DND-41 (cell line): ENCODE measurements at regions not wholly inside any gene's neighbourhood (a gene's known extent, or its start where the extent isn't known, plus 50 kb on each side); places are given as distances from the start of the nearest gene placed in this dataset.

Experiments used
- CTCF ChIP-seq: IDR thresholded peaks from 2 replicates; pipeline ENCODE4 v1.5.1; 2012; ENCODE audit warnings: borderline replicate concordance, low read length, moderate library complexity, mild to moderate bottlenecking; ENCODE audit not compliant: poor library complexity, severe bottlenecking; ENCODE audit errors: extremely low read depth
- EZH2 ChIP-seq: IDR thresholded peaks from 3 replicates; pipeline ENCODE4 v1.6.1; 2012; ENCODE audit warnings: borderline replicate concordance, low read depth, mild to moderate bottlenecking, moderate library complexity, low read length, inconsistent platforms; ENCODE audit not compliant: severe bottlenecking

- TF ChIP-seq CTCF (no peak), EZH2 (no peak)
Measured at GRCh38 chr2:16081316-16082200, 141.2 kb downstream of the MYCN start.
